Stimulated activated CD4-positive, alpha-beta T cell treated with anti-CD3 and anti-CD28 coated beads, Interleukin-12 subunit alpha, Interleukin-12 subunit beta, amount 100 ng/mL, for 24 hours (primary cell): ENCODE measurements at regions not wholly inside any gene's neighbourhood (a gene's known extent, or its start where the extent isn't known, plus 50 kb on each side); places are given as distances from the start of the nearest gene placed in this dataset.

ENCODE experiments used
- DNase-seq, 2 experiments: peaks; one replicate each; pipeline ENCODE4 v3.0.0-alpha.2; 2020; ENCODE audit warnings: low read depth in 2 of 2

DNA sequence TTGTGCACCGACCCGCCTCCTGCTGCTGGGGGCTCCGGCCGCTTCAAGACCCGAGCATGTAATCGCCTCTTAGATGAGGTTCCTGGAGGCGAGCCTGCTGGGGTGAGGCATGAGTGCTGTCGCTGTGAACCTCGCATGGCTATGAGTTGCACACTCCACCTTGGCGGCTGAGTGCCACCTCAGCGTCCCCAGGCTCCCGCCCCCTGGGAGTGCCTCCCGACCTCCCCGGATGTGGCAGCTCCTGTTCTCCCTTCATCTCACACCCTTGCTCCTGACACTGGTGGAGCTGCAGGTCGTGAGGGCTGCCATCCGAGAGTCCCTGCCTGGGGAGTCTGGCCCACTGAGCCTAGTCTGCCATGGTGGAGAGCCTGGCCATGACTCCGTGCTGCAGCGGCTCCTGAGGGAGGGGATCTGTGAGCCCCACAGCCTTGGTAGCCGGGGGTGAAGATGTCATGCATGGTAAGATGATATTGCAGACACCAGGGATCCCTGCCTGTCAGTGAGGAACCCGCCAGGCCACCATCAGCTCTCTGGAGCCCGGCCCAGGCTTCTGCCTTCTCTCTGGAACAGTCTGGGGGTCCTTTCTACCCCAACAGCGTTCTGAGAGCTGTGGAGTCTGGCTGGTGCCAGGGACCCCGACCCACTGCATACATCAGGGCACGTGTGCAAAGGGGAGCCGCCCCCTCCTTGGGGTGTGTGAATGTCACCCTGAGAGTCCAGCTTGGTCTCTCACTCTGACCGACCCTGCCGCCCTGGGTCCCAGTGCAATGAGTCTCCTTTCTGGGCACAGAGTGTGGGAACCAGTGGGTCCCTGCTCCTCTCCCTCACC lies 61.6 kb upstream of the HS6ST1 start:
- no peak for DNase-seq

DNA sequence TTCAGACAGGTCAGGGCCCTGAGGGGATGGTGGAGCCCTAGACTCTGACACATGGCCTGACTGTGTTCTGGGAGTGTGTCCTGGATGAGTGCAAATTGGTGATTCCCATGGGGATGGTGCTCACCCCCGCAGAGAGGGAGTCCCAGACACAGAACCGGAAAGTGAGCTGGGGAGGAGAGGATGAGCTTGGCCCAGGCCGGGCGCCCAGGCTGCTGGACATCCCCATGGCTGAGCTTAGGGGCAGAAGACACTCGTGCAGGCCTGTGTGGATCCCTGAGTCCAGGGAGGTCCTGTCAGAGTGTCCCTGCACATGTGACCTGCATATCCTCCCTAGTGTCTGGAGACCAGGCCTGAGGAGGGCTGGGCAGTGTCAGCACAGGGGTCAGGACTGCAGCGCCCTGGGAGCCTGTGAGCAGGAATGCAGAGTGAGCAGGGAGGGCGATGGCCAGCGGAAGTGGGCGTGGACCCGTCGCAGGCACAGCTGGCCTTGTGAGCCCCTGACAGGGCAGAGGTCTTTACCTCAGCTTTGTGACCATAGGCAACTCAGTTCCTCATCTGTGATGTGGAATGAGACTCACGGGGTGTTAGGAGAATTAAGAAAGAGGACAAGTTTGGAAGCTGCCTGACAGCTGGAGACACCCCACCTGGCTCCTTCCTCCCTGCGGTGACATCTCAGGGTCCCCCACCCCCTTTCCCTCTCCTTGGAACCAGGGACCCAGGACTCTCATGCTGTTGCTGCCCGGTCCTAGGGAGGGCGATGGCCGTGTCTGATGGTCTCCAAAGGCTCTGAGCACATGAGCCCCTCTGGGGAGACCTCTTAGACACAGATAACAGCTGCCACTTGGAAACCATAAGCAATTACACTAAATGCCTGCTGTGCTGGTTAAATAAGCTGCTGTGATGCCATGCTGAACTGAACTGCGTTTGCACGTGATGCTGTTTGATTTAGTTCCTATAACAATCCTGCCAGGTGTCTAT lies 62.6 kb upstream of the HS6ST1 start:
- no peak for DNase-seq

DNA sequence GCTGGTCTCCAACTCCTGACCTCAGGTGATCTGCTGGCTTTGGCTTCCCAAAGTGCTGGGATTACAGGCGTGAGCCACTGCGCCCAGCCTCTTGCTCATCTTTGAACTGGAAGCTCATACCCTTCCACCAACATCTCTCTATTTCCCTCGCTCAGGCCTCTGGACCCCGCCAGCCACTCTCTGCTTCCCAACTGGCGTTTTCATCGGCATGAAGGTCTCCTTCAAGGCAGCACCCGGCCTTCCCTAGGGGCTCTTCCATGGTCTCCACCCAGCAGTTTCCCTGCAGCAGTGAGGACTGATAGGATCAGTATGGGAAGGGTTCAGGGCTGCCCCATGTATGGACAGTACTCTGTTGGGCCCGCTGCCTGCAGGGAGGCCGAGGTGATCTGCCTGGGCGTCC lies 65.8 kb upstream of the HS6ST1 start:
- DNase-seq: no peak

DNA sequence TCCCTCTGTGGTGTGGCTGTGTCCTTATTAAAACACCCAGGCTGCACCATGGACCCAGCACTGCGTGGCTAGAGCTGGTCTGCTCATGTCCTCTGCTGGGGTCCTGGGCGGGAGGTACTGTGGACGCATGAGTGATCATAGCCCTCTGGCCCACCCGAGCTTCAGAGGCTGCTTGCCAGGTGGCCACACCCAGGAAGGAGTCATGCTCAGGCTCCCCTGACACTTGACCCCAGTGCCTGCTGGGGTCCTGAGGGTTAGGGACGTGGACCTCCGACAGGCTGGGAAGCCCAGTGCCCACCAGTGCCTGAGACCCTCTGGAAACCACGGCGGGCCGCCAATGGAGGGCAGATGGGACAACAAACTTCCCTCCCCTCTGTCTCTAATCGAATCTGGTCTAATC lies 66.3 kb upstream of the HS6ST1 start:
- no peak for DNase-seq

DNA sequence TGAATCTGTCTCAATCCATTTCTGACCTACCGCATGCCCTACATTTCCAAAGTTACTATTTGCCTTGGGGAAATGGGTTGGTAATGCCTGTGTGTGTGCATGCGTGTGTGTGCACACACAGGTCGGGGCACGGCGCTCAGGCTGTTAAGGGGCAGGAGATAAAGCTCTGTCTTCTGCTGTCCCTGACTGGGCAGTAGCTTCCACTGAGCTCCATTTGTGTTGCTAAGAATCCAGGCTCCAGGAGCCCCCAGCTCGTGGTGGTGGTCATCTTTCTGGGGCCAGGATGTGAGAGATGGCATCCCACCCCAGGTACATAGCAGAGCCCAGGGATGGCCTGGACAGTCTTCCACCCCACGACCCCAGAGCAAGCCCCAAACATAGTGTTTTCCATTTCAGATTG lies 66.7 kb upstream of the HS6ST1 start:
- DNase-seq: no peak

DNA sequence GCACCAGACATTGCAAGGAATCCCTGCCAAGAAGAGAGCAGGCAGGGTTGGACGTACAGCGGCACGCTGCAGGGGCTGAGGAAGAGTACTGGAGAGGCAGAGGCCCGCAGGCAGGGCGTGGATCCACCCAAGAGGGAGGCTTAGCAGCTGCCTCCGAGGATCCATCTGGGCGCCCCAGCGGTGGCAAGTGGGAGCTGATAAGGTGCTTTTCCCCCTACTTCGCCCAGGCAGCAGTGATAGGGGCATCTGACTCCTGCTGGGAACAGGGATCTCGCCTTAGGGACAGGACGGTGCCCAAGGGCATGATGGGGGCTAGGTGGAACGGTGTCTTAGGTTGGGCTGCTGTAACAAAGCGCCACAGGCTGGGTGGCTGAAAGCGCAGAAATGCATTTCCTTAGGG lies 67.4 kb upstream of the HS6ST1 start:
- DNase-seq: no peak

DNA sequence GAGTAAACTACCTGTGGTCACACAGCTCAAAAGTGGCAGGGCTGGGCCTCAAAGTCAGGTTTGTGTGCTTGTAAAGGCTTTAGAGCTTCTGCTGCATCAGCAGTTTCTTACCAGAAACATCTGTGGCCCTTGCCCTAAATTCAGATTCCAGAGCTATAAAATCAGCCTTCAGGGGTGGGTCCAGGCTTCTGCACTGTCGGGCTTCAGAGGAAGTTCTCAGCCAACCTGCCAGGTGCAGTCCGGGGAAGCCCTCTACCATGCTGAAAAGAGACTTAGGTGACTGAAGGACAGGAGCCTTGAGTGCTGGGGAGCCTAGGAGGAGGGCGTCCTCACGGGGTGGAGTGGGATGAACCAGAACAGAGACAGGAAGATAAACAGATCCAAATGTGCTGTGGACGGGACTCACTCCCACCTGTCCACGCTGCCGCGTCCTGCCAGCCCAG lies 69.9 kb upstream of the HS6ST1 start:
- DNase-seq: no peak

DNA sequence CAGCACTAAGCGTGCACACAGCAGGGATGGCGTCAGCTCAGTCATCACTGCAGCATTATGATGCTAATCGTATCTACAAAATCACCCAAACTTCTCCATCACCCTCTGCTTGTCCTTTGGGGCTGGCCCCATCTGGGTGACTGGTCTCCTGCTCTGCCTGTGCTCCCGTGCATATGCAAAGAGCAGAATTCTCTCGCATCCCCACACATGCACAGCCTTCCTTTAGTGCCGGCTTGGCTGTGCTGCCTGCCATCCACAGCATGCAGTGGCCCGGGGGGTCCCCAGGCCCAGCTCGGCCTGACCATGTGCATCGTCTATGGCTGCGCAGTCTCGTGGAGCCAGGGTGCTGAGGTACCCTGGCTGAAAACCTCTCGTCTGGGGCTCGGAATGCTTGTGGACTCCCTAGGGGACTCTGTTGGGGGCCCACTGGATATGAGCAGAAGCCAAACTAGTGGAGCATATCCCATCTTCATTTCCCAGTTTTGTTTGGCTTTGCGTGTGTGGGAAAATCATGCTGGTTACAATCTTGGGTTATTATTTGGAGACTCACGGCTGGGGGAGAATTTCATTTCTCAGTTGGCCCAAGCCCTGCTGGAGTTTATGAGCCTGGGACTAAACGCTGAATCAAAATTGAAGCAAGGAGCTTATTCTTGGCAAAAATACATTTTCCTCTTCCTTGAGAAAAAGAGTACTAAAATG lies 70.9 kb upstream of the HS6ST1 start:
- DNase-seq: no peak

DNA sequence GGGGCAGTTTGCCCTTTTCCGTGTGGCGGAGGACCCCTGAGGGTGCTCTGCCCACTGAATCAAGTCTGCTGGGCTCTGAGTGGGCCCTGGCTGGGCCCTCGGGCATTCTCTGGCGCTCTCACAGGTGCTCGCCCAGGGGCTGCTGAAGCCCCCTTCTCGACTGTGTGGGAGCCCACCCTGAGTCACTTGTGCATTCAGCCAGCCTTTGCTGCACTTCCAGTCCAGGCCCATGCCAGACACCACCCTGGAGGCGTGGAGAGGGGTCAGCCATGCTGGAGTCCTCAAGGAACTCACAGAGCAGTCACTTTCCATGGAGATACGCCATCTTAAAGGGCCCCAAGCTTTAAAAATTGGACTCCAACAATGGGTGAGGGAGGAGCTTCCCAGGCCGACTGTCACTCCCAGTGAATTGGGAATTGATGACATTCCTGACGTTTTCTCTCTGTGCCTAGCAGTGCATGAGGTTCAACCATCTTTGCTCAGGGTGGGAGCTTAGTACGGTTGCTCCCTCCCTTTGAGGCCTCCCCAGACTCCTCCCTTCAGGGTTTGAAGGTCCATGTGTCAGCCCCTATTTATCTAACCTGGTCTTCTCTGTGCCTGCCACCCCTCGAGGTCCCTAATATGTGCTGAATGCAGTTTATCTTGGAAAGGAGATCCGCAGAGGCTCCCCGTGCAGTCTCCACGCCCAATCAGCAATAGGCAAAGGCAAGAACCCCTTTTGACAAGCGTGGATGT lies 71.8 kb upstream of the HS6ST1 start:
- no peak for DNase-seq

DNA sequence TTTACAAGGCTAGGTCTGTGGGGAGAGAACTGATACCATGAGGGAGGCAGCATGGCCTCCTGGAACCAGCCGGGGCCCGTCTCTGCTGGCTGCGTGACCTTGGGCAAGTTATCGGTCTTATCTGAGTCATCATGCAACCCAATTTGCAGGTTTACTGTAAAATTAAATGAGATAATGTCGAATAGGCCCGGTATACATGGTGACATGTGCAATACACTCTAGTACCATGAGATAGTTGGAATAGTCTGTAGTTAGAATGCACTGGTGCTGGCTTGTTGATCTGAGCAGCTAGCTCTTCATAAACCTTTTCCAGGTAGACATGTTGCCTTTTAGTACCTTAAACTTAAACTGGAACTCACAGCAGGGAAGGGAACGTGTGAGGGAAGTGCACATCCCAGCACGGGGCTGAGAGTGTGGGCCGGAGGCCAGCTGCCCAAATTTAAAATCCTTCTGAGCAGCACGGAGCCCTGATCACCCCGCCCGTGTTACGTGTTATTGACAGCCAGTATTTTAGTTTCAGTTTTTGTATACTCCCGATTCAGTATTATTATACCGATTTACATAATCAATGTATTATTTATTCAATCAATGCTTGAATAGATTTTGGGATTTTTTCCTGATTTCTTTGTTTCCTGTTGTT lies 72.4 kb upstream of the HS6ST1 start:
- no peak for DNase-seq

DNA sequence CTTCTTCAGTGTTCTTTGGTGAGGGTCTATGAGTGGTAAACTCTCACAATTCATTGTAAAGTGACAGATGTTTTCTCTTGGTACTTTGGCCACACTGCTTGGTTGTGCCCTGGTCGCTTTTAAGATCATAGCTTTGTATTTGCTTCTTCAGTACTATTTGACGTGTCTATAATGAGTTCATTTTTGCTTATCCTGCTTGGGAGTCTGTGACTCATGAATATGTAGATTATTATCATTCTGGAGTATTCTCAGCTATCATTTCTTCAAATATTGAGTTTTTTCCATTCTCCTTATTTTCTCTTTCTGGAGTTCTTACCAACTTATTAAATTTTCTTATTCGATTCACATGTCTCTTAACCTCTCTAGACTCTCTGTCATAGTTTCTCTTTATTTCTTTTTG lies 73.0 kb upstream of the HS6ST1 start:
- DNase-seq: no peak

DNA sequence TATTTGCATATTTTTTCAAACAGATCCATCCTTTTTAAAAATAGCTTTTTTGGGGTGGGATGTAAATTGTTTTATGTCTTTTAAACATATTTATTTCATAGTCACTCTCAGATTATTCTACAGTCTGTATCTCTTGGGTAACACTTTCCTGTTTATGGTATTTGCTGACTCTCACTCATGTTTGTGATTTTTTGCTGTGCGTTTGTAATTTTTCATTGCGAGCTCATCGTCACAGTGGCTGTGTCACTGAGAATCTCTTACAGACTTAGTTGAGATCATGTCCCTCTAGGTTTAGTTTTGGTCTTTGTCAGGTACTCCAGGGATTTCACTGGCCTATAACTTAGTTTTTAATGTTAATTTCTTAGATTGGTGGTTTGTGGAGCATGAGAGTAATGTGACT lies 73.5 kb upstream of the HS6ST1 start:
- no peak for DNase-seq

DNA sequence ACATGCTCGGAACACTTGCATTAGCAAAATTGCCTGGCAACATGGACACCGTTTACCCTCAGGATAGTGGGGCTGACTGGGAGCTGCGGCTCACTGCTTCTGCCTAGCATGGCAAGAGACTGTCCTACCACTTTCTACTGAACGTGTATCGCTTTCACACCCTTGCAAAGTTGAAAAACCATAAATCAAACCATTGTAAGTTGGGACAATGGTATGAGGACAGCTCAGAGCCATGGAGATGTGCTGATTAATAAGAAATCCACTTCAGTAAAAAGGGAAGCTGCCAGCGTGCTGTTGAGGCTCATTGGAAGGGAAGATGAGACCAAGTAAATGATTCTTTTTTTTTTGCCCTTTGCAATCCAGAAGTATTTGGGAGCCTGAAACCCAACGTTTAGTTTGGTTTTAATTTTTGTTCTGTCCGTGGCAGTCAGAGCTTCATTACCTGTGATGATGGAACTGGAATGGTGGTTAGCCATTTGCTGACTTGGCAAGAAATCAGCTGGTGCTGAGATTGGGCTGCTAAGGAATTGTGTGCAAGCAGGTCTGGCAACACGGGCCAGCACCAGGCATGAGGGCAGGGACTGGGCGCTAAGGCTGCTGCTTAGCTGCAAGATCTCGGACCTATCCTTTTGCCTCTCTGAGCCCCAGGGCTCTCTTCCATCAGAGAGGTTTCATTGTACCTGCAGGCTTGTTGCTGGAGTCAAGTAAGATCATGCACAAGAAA lies 75.5 kb upstream of the HS6ST1 start:
- DNase-seq: no peak

DNA sequence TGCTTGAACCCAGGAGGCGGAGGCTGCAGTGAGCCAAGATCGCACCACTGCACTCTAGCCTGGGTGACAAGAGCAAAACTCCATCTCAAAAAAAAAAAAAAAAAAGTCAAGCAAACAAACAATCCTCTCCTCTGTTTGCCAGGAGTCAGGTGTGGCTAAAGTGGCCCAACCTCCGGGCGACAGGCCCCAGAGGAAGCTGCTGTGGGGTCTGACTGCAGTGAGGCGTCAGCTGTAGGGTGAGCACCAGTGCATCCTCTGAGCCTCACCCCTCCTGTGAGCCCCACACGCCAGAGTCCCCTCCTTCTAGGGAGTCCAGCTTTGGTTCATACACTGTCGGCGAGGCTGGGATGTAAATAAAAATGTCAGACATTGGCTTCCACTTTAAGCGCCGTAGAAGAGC lies 76.5 kb upstream of the HS6ST1 start:
- no peak for DNase-seq

DNA sequence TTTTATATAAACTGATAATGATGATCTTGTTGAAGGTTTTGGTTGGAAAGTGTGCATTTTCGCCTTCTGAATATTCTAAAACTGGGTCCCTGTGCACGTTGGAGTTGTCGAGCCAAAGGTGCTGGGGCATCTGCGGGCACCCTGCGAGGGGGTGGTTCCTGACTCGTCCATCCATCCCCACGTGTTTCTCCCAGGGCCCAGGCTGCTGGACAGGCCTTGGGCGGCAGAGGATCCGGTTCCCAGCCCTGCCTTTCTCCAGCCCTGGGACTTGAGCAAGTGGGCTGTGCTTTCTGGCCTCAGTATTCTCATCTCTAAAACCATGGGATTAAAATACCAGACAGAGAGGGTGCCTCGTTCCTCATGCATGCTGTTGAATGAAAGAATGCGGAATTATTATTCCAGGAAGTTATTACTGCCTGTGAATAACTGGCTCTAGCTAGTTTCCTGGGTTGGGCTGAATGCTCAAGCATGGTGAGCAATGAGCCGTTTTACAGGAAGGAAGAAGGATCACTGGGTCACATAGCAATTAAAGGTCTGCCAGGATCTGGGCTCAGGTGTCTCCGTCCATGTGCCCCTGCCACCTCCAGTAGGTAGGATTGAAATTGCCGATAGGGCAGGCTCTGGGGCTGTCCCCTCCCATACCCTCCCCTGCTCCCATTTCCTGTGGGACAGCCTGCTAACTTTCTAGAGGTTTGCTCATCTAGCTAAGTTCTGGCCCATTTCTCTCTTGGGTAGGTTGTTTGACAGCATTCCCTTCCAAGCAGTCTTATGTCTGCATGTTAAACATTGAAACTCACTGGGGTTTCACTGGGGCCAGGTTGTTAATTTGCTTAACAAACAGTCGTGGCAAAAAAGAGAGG lies 77.2 kb upstream of the HS6ST1 start:
- no peak for DNase-seq

DNA sequence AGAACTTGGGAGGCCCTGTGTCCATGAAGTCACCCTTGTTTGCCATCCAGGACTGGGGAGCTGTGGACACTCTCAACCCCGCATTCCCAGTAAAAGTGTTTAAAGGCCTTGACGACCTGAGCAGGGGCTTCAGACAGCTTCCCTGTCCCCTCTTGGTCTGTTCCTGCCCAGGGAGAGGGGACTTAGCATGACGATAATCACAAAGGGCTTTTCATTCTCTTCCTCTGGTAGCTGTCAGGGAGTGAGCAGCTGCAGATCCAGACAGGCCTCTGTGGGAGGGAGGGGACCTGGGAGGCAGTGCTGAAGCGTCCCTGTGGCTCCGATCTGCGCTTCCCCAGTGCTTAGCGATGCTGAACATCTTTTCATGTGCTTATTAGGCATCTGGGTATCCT lies 77.8 kb upstream of the HS6ST1 start:
- no peak for DNase-seq

DNA sequence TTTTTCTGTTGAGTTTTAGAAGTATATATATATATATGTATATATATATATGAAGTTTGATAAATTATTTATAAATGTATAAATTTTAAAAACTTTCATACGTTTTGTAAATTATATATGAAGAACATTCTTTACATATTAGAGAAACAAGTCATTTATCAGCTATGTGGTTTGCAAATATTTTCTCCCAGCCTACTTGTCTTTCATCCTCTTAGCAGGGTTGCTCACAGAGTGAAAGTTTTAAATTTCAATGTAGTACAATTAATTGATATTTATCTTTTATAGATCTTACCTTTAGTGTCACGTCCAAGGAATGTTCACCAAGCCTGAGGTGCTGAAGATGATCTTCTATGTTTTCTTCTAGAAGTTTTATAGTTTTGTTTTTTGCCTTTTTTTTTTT lies 78.3 kb upstream of the HS6ST1 start:
- DNase-seq: no peak

DNA sequence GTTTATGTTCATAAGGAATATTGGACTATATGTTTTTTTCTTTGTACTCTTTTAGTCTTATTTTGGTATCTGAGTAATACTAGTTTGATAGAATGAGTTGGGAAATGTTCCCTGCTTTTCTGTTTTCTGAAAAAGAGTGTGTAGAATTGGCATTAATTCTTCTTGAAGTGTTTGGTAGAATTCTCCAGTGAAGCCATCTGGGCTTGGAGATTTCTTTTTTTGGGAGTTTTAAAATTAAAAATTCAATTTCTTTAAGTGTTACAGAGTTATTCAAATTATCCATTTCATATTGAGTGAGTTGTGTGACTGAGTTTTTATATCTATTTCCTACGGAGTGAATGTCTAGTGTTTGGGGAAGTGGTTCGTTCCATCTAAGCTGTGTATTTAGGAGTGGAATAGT lies 80.6 kb upstream of the HS6ST1 start:
- no peak for DNase-seq

DNA sequence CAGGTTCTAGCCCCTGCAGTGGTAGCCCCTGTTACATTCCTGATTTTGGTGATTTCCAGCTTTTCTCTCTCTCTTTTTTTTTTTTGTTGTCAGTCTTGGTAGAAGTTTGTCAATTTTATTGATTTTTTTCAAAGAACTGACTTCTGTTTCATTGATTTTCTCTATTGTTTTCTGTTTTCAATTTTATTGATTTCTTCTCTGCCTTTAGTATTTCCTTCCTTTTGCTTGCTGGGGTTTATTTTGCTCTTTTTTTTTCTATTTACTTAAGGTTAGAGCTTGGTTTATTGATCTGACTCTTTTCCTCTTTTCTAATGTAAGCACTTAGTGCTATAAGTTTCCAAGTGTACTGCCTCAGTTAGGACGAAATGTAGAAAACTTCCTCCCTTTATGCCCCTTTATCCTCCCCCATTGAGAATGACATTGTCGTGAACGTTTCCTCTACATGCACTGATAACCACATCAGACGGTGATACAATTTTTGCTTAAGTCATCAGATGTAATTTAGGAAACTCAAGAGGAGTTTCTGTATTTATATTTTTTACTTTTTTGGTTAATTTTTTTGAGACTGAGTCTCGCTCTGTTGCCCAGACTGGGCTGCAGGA lies 81.1 kb upstream of the HS6ST1 start:
- no peak for DNase-seq
